ENCODE measurements at regions not wholly inside any gene's neighbourhood (a gene's known extent, or its start where the extent isn't known, plus 50 kb on each side); places are given as distances from the start of the nearest gene placed in this dataset.
"Not testable (repeated sequence)": the region's sequence is repeated elsewhere in the genome, so short reads cannot be mapped to it uniquely, and the experiment has no call there.

DNA sequence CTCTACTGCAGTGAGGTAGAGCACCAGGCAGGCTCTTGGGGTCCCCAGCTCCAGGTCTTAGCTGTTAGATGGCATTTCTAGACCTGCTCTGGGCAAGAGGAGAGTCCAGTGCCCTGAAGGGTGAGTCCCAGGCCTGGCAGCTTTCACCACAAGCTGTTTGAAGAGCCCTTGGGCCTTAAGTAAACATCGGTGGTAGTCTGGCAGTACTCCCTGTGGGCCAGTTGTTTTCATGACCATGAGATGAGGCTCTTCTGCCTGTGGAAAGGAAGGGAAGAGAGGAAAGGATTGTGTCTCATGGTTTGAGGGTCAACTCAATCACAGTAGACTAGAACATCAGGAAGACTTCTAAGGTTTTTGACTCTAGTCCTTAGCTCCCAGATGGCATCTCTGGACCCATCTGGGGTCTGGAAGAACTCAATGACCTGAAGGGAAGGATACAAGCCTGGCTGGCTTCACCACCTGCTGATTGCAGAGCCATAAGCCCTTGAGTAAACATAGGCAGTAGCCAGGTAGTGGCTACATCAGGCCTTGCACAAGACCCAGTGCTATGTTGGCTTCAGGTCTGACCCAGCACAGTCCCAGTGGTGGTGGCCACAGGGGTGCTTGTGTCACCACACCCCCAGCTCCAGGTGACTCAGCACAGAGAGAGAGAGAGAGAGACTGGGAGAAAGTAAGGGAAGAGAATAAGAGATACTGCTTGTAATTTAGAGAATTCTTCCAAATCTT lies 114.3 kb upstream of the PCSK5 start:
- no peak for DNase-seq (ENCODE audit: low spot score)

DNA sequence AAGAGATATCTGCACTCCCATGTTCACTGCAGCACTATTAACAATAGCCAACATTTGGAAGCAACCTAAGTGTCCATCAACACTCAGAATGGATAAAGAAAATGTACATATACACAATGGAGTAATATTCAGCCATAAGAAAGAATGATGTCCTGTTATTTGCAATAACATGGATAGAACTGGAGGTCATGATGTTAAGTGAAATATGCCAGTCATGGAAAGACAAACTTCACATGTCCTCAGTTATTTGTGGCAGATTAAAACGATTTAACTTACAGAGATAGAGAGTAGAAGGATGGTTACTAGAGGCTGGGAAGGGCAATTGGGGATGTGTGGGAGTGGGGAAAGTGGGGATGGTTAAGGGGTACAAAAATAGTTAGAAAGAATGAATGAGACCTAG lies 110.3 kb upstream of the PCSK5 start:
- no peak for DNase-seq (ENCODE audit: low spot score)

DNA sequence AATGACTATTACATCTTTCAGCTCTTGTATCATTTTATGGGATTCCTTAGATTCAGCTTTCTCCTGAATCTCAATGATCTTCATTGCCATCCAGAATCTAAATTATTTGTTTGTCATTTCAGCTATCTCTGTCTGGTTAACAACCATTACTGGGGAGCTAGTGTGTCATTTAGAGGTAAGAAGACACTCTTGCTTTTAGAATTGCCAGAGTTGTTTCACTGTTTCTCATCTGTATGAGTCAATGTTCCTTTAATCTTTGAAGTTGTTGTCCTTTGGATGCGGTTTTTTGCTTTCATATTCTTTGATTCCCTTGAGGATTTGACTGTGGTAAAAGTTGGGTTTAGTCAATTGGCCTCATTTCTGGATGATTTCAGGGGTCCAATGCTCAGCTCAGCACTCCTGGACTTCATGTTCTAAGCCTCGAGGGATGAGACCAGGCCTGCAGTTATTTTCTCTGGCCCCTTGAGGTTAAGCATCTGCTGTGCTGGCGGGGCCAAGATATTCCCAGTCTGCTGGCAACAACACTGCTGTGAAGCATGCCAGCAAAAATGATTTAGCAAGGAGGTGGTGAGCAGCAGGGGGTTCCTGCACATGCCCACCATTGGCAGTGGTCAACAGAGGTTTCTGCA lies 102.4 kb upstream of the PCSK5 start:
- DNase-seq (ENCODE audit: low spot score), result no peak

DNA sequence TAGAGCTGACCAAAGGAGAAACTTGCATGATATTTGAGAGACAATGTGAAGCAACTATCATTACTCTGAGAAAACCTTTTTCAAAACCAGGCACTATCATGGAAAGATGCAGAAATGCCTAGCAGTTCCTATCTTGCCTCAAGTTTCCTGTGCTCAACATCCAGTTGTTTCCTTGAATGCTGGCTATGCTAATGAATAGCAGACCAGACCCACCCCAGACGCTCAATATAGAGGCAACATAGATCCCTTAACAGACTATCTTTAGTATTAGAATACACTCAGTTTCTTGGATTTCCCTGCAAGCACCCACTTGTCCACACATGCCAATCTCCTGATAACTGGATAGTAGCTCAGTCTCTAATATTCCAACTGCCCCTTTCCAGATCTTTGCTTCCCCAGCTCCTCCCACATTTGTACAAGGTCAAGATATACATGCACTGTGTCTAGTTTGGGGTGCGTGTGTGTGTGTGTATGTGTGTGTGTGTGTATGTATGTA lies 93.3 kb upstream of the PCSK5 start:
- no peak for DNase-seq (ENCODE audit: low spot score)

DNA sequence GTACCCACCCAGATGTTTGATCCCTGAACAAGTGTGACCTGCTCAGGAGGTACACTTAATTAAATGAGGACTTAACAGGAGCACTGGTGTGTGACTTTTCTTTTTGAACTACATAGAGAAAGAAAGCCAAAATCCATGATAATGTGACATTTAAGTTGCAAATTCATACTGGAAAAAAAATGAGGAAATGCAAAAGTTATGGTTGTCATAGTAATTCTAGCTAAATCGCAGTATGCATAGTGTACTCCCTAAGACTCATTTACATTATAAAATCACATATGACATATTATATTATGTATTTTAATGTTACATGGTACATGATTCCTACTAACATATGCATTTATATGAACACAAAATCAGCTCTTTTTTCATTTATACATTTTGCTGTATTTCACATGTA lies 92.0 kb upstream of the PCSK5 start:
- DNase-seq (ENCODE audit: low spot score), result no peak

DNA sequence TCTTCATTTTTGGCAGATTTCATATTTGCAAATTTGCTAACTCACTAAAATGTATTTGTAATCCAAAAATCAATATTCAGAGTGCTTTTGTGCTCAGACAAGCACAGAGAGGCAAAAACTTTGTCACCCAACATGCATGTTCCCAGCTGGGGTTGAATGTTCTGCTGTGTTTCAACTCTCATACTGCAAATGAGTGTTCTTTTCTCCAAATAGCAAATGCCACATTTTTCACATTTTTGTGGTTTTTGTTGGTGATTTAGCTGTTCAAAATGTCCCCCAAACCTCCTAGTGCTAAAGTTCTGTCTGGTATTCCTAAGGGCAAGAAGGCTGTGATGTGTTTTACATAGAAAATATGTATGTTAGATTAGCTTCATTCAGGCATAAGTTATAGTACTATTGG lies 87.3 kb upstream of the PCSK5 start:
- DNase-seq (ENCODE audit: low spot score), result no peak

DNA sequence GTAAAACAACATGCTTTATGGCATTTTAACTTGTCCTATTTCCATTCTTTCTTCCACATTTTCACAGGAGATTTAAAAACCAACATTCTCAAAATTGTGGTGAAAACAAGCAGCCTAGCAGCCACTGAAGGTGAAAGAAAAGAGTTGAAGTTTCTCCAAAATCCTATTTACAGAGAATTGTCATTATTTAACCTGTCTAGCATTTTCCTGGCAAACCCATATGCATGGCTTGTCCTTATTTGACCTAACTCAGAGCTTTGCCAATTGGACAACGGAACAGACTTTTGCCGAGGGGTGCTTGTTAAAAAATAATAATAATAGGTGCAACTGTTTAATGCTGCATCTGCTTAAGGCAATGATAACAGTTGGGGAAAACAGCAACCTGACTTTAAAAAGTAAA lies 80.4 kb upstream of the PCSK5 start:
- DNase-seq (ENCODE audit: low spot score), result no peak

DNA sequence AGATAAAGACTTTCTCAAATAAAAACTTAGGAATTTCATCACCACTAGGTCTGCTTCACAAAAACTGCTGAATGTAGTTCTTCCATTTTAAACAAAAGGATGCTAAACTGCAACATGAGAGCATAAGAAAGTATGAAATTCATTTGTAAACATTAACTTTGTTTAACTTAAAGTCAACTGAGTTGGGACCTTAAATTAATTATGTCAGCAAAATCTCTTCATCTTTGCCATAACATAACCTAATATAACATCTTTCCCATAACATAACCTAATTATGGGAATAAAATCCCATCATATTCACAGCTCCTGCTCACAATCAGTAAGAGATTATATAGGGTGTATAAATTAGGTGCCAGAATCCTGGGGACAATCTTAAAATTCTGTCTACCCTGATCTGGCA lies 78.8 kb upstream of the PCSK5 start:
- no peak for DNase-seq (ENCODE audit: low spot score)

DNA sequence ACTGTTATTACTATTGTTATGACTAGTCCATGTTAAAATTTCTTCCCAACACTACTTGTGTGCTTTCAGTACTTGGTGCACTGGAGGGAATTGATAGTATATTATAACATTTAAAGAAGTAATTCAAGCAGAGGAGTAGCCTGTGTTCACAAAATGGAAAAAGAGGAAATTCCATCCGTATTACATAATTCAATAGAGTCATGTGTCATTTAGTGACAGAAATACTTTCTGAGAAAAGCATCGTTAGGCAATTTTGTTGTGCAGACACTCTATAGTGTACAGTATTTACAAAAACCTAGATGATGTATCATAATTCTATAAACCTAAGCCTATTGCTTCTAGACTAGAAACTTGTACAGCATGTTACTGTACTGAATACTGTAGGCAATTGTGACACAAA lies 78.3 kb upstream of the PCSK5 start:
- DNase-seq (ENCODE audit: low spot score), result no peak

DNA sequence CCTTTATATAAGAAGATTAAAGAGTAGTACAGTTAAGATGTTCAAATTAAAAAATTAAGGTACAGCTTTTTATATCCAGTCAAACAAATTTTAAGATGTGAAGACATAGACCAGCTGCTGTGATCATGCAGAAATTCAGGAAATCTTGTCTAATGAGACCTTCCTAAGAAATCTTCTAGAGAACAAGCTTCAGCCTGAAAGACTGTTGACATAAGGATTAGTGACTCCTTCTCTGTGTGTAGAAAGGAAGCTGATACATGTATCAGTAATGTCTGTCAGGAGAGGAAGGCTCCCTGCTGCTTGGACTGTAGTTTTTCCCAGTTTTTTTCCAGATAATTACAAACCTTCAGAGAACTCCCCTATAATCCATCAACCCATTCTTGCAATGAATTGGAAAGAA lies 75.8 kb upstream of the PCSK5 start:
- DNase-seq (ENCODE audit: low spot score), result no peak

DNA sequence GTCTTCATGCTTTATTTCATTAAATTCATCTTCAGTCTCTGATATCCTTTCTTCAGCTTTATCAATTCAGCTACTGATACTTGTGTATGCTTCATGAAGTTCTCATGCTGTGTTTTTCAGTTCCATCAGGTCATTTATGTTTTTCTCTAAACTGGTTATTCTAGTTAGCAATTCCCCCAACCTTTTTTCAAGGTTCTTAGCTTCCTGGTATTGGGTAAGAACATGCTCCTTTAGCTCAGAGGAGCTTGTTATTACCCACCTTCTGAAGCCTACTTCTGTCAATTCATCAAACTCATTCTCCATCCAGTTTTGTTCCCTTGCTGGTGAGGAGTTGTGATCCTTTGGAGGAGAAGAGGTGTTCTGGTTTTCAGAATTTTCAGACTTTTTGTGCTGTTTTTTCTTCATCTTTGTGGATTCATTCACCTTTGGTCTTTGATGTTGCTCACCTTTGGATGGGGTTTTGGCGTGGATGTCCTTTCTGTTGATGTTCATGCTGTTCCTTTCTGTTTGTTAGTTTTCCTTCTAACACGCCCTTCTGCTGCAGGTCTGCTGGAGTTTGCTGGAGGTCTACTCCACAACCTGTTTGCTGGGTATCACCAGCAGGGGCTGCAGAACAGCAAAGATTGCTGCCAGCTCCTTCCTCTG lies 69.9 kb upstream of the PCSK5 start:
- not testable (repeated sequence) for DNase-seq (ENCODE audit: low spot score)

DNA sequence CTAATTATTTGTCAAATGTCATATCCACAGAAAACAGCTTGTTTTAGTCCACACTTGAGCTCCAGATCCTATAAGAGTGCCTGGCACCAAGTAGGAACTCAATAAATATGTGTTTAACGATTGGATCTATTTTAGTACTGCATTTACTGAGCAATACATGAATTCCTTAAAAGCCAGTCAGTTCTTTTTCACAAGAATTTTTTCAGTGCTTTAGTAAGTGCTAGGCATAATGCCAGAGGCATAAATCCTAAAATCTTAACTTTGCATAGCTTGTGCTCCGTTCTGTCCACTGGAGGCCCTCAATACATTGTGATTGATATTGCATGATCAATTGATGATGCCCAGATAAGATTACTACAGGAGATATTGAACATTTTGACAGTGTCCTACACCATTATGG lies 67.3 kb upstream of the PCSK5 start:
- DNase-seq (ENCODE audit: low spot score), result no peak

DNA sequence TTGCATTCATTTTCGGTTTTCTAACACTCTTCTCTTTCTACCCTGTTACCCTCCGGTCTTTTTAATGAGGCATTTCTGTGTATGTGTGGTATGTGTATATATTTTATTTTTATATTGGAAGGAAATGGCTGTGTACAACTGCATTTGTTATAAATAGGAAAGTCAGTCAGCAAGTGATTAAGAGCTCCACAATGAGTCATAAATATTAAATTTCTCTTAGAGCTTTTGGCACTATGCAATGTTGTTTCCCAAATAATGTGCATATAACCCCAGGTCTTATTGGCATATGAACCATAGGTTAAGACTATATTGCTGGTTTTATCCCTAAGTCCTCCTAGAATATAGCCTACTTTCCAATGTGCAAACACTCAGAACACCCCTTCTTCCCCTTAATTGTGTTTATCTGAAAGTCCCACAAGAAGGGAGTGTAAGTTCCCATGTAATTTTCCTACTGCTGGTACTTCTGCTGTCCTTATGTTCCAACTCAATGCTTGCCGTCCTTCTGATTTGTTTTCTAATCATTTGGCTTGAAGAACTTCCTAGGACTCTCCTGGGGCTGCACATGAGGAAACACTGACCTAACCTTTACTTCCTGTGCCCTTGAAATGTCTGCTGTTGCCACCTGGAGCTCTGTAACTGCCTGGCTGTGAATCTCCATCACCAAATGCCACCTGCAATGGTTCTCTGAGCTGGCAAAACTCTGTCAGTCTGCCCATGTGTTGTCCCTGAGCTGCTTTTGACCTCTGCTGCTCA lies 65.5 kb upstream of the PCSK5 start:
- DNase-seq (ENCODE audit: low spot score), result no peak

DNA sequence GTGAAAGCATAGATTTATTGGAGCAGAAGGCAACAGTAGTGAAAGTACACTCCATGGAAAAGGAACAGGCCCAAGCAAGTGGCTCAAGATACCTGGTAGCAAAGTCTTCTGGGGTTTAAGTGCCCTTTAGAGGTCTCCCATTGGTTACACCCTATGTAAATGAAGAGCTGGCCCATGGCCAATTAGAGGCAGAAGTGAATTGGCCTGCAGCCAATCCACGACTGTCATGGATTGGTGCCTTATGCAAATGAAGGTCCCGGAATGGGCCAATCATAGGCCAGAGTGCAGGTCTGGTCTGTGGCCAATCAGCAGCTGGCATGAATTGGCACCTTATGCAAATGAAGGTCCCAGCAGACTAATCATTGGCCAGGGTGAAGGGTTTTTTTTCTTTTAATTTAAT lies 64.2 kb upstream of the PCSK5 start:
- DNase-seq (ENCODE audit: low spot score), result no peak

DNA sequence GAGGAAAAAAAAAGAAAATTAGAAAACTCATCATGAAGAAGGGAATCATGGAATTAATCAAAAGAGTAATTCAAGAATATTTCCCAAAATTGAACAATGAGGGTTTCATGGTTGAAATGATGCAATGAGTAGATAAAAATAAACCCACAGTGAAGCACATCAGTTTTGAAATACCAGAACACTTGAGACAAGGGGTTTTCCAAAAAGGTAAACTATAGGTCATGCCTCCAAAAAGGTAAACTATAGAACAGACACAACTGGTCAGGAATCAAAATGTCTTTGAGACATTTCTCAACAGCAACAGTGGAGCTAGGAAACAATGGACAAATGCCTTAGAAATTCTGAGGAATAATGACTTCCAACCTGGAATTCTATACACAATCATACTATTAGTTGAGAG lies 60.2 kb upstream of the PCSK5 start:
- DNase-seq (ENCODE audit: low spot score), result no peak

DNA sequence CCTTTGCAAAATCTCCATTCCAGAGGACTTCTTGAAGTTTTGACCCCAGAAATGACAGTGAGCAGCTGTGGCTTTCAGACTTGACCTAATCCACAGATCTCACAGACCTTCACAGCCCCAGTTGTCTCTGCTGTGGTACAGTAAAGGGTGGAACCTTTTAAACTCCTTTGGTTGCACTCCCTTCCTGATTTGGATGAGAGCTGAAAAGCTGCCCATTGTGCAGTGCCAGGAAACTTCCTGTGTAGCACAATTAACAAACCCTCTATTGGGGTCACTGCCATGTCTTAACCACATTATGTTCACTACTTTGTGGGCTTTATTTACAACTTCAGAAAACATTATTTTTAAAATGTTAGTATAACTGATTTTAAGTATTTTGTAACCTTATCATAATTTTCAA lies 56.7 kb upstream of the PCSK5 start:
- DNase-seq (ENCODE audit: low spot score), result no peak

DNA sequence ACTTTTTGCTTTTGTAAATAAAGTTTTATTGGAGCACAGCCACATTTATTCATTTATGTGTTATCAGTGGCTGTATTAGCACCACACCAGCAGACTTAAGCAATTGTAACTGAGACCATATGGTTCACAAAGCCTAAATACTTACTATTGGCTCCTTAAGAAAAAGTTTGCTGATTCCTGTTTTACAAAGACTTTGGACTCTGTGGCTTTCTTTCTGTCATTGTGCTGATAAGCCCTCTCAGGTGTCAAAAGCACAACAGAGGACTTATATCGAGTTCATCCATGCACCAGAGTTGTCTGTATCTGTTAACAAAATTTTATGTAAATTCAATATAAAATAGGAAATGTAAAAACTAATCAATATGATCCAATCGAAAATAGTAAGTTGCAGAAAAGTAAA lies 55.6 kb upstream of the PCSK5 start:
- no peak for DNase-seq (ENCODE audit: low spot score)

All from germinal center (tissue), 1 donor.